ENCODE measurements at regions not wholly inside any gene's neighbourhood (a gene's known extent, or its start where the extent isn't known, plus 50 kb on each side); places are given as distances from the start of the nearest gene placed in this dataset.
A peak's percentile ranks its signal among the peaks of the same experiment; 100 is the strongest.

DNA sequence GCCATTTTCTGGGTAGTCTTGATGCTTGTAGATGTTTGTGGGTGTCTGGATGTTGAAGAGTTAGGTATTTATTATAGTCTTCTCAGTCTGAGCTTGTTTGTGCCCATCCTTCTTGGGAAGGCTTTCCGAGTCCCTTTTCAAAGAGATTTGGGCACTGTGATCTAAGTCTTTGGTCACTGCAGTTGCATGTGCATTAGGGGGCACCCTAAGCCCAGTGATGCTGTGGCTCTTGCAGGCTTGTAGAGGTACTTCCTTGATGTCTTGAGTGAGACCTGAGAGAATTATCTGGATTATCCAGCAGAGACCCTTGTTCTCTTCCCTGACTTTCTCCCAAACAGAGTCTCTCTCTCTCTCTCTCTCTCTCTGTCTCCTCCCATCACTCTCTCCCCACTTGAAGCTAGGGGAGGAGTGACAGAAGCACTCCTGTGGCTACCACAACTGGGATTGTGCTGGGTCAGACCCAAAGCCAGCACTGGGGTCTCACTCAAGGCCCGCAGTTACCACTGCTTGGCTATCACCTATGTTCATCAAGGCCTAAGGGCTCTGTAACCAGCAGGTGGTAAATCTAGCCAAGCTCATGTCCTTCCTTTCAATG lies 68.5 kb downstream of the TMCO5A start:
- peak; percentile 67 for DNase-seq (ENCODE audit: low read depth)
- H3K4me3 ChIP-seq (ENCODE audit: low read depth, low read length) = no peak overlapping the region
- TF ChIP-seq MYC (IDR thresholded peaks at IDR 0.05; ENCODE audit: low read depth, low read length) = no peak
- TF ChIP-seq, protein P1, sequence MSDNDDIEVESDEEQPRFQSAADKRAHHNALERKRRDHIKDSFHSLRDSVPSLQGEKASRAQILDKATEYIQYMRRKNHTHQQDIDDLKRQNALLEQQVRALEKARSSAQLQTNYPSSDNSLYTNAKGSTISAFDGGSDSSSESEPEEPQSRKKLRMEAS (IDR thresholded peaks at IDR 0.05; ENCODE audit: low read depth, low read length) = 0 out of 2 replicates have a peak, but pooled peaks have one; percentile 29
- TF ChIP-seq CTCF (IDR thresholded peaks at IDR 0.05; ENCODE audit: low read depth, low read length) = peak; percentile 35

DNA sequence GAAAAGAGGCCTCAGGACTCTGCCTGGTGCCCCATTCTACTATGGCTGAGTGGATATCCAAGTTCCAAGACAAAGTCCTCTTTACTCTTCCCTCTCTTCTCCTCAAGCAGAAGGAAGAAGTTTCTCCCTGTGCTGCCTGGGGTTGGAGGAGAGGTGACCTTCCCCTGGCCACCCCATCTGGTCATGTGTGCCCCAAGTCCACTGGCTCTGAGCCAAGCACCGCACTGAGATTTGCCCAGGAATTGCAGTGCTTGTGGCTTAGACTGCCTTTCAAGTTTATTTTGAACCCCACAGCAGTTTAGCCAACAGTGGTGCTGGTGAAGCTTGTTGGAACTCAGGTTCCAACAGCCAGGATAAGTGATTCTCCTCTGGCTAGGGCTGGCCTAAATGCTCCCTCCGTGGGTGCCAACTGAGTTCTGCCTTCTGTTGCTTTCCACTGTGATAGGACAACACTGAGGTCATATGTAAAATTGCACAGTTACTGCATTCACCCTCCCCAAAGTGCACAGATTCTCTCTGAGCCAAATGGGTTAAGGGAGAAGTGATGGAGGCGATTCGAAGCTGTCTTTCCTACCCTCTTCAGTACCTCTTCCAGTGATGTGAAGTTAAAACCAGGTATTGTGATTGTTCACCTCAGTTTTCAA lies 69.9 kb downstream of the TMCO5A start:
- TF ChIP-seq POLR2A (IDR thresholded peaks at IDR 0.05; ENCODE audit: extremely low read depth, insufficient read length) = no peak
- TF ChIP-seq MYC (IDR thresholded peaks at IDR 0.05; ENCODE audit: low read depth, low read length) = no peak
- TF ChIP-seq, protein P1 (IDR thresholded peaks at IDR 0.05; ENCODE audit: low read depth, low read length) = no peak
- no peak for TF ChIP-seq CTCF (IDR thresholded peaks at IDR 0.05; ENCODE audit: low read depth, low read length)
- DNase-seq (ENCODE audit: low read depth) = no peak
- no peak overlapping the region for H3K4me3 ChIP-seq (ENCODE audit: low read depth, low read length)

DNA sequence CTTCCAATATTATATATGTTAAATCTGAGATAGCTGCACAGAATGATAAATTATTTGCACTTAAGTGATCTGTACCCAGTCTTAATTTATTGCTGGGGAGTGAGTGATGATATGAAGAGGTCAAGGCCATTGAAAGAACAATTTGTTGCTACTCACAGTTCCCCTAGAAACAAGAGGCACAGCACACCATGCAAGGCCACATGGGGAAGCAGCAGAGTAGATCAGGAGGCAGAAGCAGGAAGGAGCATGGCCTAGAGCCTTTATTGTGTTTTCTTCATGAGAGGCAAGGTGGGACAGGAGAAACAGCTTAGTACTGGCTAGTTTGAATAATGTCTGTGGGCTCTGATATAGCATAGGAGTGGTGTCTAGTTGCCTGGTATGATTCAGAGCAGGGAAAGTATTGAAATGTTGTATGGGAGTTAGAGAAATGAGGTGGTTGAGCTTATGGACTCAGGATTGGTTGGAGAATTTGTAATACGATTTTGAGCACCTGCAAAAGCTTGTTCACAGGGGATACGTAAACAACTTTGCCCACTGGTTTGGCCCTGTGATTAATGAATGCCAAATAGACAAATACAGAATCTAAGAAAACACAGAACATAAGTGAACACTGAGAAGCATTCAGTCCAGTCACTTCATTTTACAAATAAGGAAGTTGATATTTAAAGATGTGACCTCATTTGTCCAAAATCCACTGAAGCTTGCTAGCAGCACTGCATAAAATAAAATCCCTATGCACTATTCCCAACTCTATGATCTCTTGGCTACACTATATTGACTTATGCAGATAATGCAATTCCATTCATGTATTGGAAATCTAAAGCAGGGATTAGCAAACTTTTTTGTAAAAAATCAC lies 71.7 kb downstream of the TMCO5A start:
- no peak for DNase-seq (ENCODE audit: low read depth)
- no peak overlapping the region for H3K4me3 ChIP-seq (ENCODE audit: low read depth, low read length)
- TF ChIP-seq, protein P1 (IDR thresholded peaks at IDR 0.05; ENCODE audit: low read depth, low read length) = no peak
- TF ChIP-seq CTCF (IDR thresholded peaks at IDR 0.05; ENCODE audit: low read depth, low read length) (no peak), MYC (IDR thresholded peaks at IDR 0.05; ENCODE audit: low read depth, low read length) (no peak), POLR2A (IDR thresholded peaks at IDR 0.05; ENCODE audit: extremely low read depth, insufficient read length) (no peak)

- TF ChIP-seq MYC (IDR thresholded peaks at IDR 0.05; ENCODE audit: low read depth, low read length) (no peak), POLR2A (IDR thresholded peaks at IDR 0.05; ENCODE audit: extremely low read depth, insufficient read length) (no peak)
- TF ChIP-seq, protein P1 (IDR thresholded peaks at IDR 0.05; ENCODE audit: low read depth, low read length) = no peak
- no peak overlapping the region for H3K4me3 ChIP-seq (ENCODE audit: low read depth, low read length)
- DNase-seq (ENCODE audit: low read depth) = no peak
These were observed 76.0 kb downstream of the TMCO5A start for GRCh38 chr15:38010395-38010794.

GRCh38 chr15:38012894-38013293 lies 78.5 kb downstream of the TMCO5A start:
- H3K4me3 ChIP-seq (ENCODE audit: low read depth, low read length) = no peak overlapping the region
- TF ChIP-seq CTCF (IDR thresholded peaks at IDR 0.05; ENCODE audit: low read depth, low read length) (no peak), MYC (IDR thresholded peaks at IDR 0.05; ENCODE audit: low read depth, low read length) (no peak), POLR2A (IDR thresholded peaks at IDR 0.05; ENCODE audit: extremely low read depth, insufficient read length) (no peak)
- TF ChIP-seq, protein P1 (IDR thresholded peaks at IDR 0.05; ENCODE audit: low read depth, low read length) = no peak
- DNase-seq (ENCODE audit: low read depth) = no peak

Measured in NB4 (cell line).